K562 (cell line): ENCODE measurements at regions not wholly inside any gene's neighbourhood (a gene's known extent, or its start where the extent isn't known, plus 50 kb on each side); places are given as distances from the start of the nearest gene placed in this dataset.

ENCODE experiments used
- ATAC-seq: fragments of 200-7000 bp; cut with Tn5 transposase; 3 replicates; pipeline ENCODE4 v1.9.1; 2020; ENCODE audit warnings: moderate library complexity
- BruUV-seq: library from RNA; stranded (reverse); fragments of 400-500 nt; replicated peaks from 2 replicates; lab custom pipeline; 2021; lab: Mats Ljungman, UMichigan
- CTCF ChIA-PET: fragments of 300-600 bp; formaldehyde crosslinking; extraction: SDS; loops from one replicate; lab custom pipeline; 2021; ENCODE audit warnings: low intra/inter-chr PET ratio; lab: Yijun Ruan, JAX
- POLR2A ChIA-PET: fragments of 300-600, 350-650 bp; sonication (Branson Sonifier 250); formaldehyde crosslinking; extraction: SDS; loops from one replicate; lab custom pipeline; 2021; ENCODE audit warnings: antibody characterized with exemption, inconsistent platforms; lab: Yijun Ruan, JAX
- DNase-seq, 4 experiments: peaks; one replicate each; pipeline versions ENCODE4 v3.0.0 to v3.0.0-alpha.2; 2011 to 2018; ENCODE audit warnings: low spot score in 3 of 4, mixed read lengths in 3 of 4; ENCODE audit errors: extremely low read depth in 1 of 4
- FAIRE-seq: peaks from 2 replicates; lab custom pipeline; 2011; peaks lifted over from hg19 to GRCh38; lab: Jason Lieb, UNC
- H2AFZ ChIP-seq: 2 replicates; pipeline ENCODE4 v1.6.0; 2011; ENCODE audit warnings: low read depth, low read length, control low read depth, inconsistent platforms
- H3K27ac ChIP-seq: fragments of 200-600 bp; 3 replicates; pipeline ENCODE4 v1.8.0; 2011; ENCODE audit warnings: low read depth, mild to moderate bottlenecking, control low read depth, inconsistent platforms, low read length, moderate library complexity, mixed read lengths; ENCODE audit errors: extremely low read depth
- H3K27me3 ChIP-seq, 2 experiments: fragments of 300-600 bp in 1 of 2; 2 replicates in 1 of 2; 3 replicates in 1 of 2; pipeline versions ENCODE4 v1.6.0 to v1.8.0; 2011; ENCODE audit warnings: inconsistent platforms in 2 of 2, low read length in 2 of 2, mild to moderate bottlenecking in 1 of 2, mixed read lengths in 1 of 2, moderate library complexity in 1 of 2; ENCODE audit not compliant: control insufficient read depth in 2 of 2, insufficient read depth in 2 of 2
- H3K36me3 ChIP-seq: fragments of 300-600 bp; 3 replicates; pipeline ENCODE4 v1.8.0; 2011; ENCODE audit warnings: mild to moderate bottlenecking, low read length, inconsistent platforms; ENCODE audit not compliant: control insufficient read depth, insufficient read depth
- H3K4me1 ChIP-seq, 2 experiments: fragments of 200-600 bp in 1 of 2; replicated peaks in 1 of 2; 2 replicates in 1 of 2; 3 replicates in 1 of 2; pipeline versions ENCODE4 v1.5.1 to v1.8.0; 2011; ENCODE audit warnings: inconsistent platforms in 2 of 2, low read length in 2 of 2, mild to moderate bottlenecking in 1 of 2, mixed read lengths in 1 of 2, moderate library complexity in 1 of 2; ENCODE audit not compliant: control insufficient read depth in 2 of 2, insufficient read depth in 2 of 2
- H3K4me2 ChIP-seq: 2 replicates; pipeline ENCODE4 v1.6.1; 2011; ENCODE audit warnings: low read length, control low read depth, inconsistent platforms, mixed read lengths; ENCODE audit not compliant: insufficient read depth
- H3K4me3 ChIP-seq: fragments of 200-600 bp; sonication (generic), shearing (Covaris generic); 2 replicates; pipeline ENCODE4 v1.5.1; 2016; ENCODE audit warnings: control low read depth, inconsistent platforms
- H3K79me2 ChIP-seq: fragments of 200-600 bp; 3 replicates; pipeline ENCODE4 v1.8.0; 2011; ENCODE audit warnings: low read length, inconsistent platforms; ENCODE audit not compliant: control insufficient read depth, insufficient read depth
- H3K9ac ChIP-seq, 2 experiments: 2 replicates each; pipeline versions ENCODE4 v1.6.0 to v1.6.1; 2011; ENCODE audit warnings: low read depth in 2 of 2, low read length in 2 of 2, control low read depth in 1 of 2, inconsistent platforms in 1 of 2, mild to moderate bottlenecking in 1 of 2, mixed read lengths in 1 of 2; ENCODE audit not compliant: insufficient read depth in 1 of 2
- H3K9me1 ChIP-seq: one replicate; pipeline ENCODE4 v1.6.0; 2011; ENCODE audit warnings: inconsistent platforms, mild to moderate bottlenecking, low read length, moderate library complexity; ENCODE audit not compliant: control insufficient read depth, insufficient read depth
- H3K9me3 ChIP-seq: replicated peaks from 2 replicates; pipeline ENCODE4 v1.5.1; 2011; ENCODE audit warnings: low read depth, low read length, inconsistent platforms; ENCODE audit not compliant: control insufficient read depth, insufficient read depth
- H4K20me1 ChIP-seq: replicated peaks from 2 replicates; pipeline ENCODE4 v1.6.1; 2011; ENCODE audit warnings: low read length, inconsistent platforms, mixed read lengths; ENCODE audit not compliant: control insufficient read depth, insufficient read depth
- CBX8 ChIP-seq: fragments of 200-600 bp; sonication (generic); IDR thresholded peaks from 2 replicates; pipeline ENCODE4 v1.6.1; 2012; ENCODE audit warnings: borderline replicate concordance, mixed run types, low read depth, mild to moderate bottlenecking, moderate library complexity, mixed read lengths, low read length, control low read depth, inconsistent platforms; ENCODE audit not compliant: poor library complexity, severe bottlenecking; ENCODE audit errors: extremely low read depth
- HMBOX1 ChIP-seq: sonication (generic); IDR thresholded peaks from 2 replicates; pipeline ENCODE4 v1.6.1; 2016
- POLR2G ChIP-seq: fragments of 200-400 bp; formaldehyde crosslinking; IDR thresholded peaks from 2 replicates; pipeline ENCODE4 v1.6.1; 2017; ENCODE audit warnings: low read depth, mild to moderate bottlenecking, antibody characterized with exemption, low read length, moderate library complexity
- SIN3B ChIP-seq: fragments of 450-650 bp; IDR thresholded peaks from 2 replicates; pipeline ENCODE4 v1.6.1; 2017; ENCODE audit warnings: low read depth, mild to moderate bottlenecking, moderate library complexity
- ZNF780A ChIP-seq: fragments of 250-450 bp; sonication (Bioruptor Pico); IDR thresholded peaks from 2 replicates; pipeline ENCODE4 v1.5.0; 2021; ENCODE audit warnings: mild to moderate bottlenecking
- WGBS: fragments of 100-300 bp; shearing (Covaris generic); methylation state at CpG from one replicate; pipeline ENCODE4 v1.1.6; 2016; ENCODE audit warnings: low coverage, mixed read lengths; ENCODE audit not compliant: insufficient coverage; ENCODE audit errors: missing lambda C conversion rate; 5-methylcytosine and 5-hydroxymethylcytosine counted together
- in situ Hi-C: fragments of 300-500 bp; cut with MboI; formaldehyde crosslinking; loops from 4 replicates; pipeline ENCODE4 v1.15.0; 2018; ENCODE audit warnings: inconsistent platforms, mixed read lengths
- intact Hi-C: fragments of 100-400 bp; cut with micrococcal nuclease; formaldehyde crosslinking; loops from 2 replicates; pipeline ENCODE4 v1.14.2; 2022
- TF ChIP-seq, protein P1 (sequence below): sonication (generic); formaldehyde crosslinking; IDR thresholded peaks from 2 replicates; pipeline ENCODE4 v1.8.0; 2022; ENCODE audit warnings: mild to moderate bottlenecking, missing genetic modification reagents

- intact Hi-C loops: no loop called here
- BruUV-seq: no TSS peak
- Histone ChIP-seq H3K9me3 (no peaks in the 10 kb centered on the region), H3K4me2 (no peak overlapping the region), H3K4me1 (no peaks in the 10 kb centered on the region), H3K79me2 (no peaks in the 10 kb centered on the region), H2AFZ (no peak overlapping the region), H3K9me1 (no peaks in the 10 kb centered on the region), H3K4me3 (no peak overlapping the region)
- in situ Hi-C loops: no loop called here
- POLR2A ChIA-PET: no interaction called here
- TF ChIP-seq POLR2G: no peak
- no peak for TF ChIP-seq ZNF780A (CRISPR knock-in tag)
- TF ChIP-seq, protein P1, sequence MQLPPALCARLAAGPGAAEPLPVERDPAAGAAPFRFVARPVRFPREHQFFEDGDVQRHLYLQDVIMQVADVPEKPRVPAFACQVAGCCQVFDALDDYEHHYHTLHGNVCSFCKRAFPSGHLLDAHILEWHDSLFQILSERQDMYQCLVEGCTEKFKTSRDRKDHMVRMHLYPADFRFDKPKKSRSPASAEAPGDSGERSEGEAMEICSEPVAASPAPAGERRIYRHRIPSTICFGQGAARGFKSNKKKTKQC (CRISPR knock-in tag): no peak
- no peak for TF ChIP-seq SIN3B
- no peak for TF ChIP-seq CBX8
- TF ChIP-seq, all 486 proteins: peak for 0
- no peak overlapping the region for H3K9ac ChIP-seq
- CTCF ChIA-PET: no interaction called here
- ATAC-seq: no peak
- H3K27me3 ChIP-seq: no peaks in the 10 kb centered on the region
- DNase-seq: no peak
- no peak for FAIRE-seq
- 9% methylated on average over 3 of the region's 3 CpGs for WGBS
- no peak overlapping the region for H3K27ac ChIP-seq
- H4K20me1 ChIP-seq: no peaks in the 10 kb centered on the region
- no peaks in the 10 kb centered on the region for H3K36me3 ChIP-seq
Measured at GRCh38 chr4:92035666-92036065, 268.1 kb upstream of the GRID2 start.

- TF ChIP-seq HMBOX1: no peak
- no peak overlapping the region for H3K27ac ChIP-seq
- WGBS: 6% methylated on average over 11 of the region's 13 CpGs
- no peak overlapping the region for H3K9ac ChIP-seq
- CTCF ChIA-PET: no interaction called here
- DNase-seq (no peak), ATAC-seq (no peak), FAIRE-seq (no peak)
- intact Hi-C loops: no loop called here
- POLR2A ChIA-PET: no interaction called here
- H4K20me1 ChIP-seq: no peaks in the 10 kb centered on the region
- no peak overlapping the region for H2AFZ ChIP-seq
- H3K4me2 ChIP-seq: no peak overlapping the region
- H3K36me3 ChIP-seq: no peaks in the 10 kb centered on the region
- no peaks in the 10 kb centered on the region for H3K79me2 ChIP-seq
- no peaks in the 10 kb centered on the region for H3K4me1 ChIP-seq
- H3K9me1 ChIP-seq: no peaks in the 10 kb centered on the region
- BruUV-seq: no TSS peak
- in situ Hi-C loops: no loop called here
- H3K9me3 ChIP-seq: no peaks in the 10 kb centered on the region
- no peaks in the 10 kb centered on the region for H3K27me3 ChIP-seq
- H3K4me3 ChIP-seq: no peak overlapping the region
Measured at GRCh38 chr4:92045718-92046117, 258.0 kb upstream of the GRID2 start.
